HG03442 (cell line): ENCODE measurements at regions not wholly inside any gene's neighbourhood (a gene's known extent, or its start where the extent isn't known, plus 50 kb on each side); places are given as distances from the start of the nearest gene placed in this dataset.
A peak's percentile ranks its signal among the peaks of the same experiment; 100 is the strongest.

Experiments
- ATAC-seq: cut with Tn5 transposase; IDR thresholded peaks from one replicate; pipeline ENCODE4 v1.9.1; 2021; ENCODE audit warnings: mild to moderate bottlenecking, moderate library complexity; ENCODE audit not compliant: unreplicated experiment

- ATAC-seq: no peak
These were observed 299.9 kb upstream of the MYOCD start for GRCh38 chr17:12365805-12366204.

GRCh38 chr17:12369065-12369464 lies 296.6 kb upstream of the MYOCD start:
- no peak for ATAC-seq

GRCh38 chr17:12376276-12376675 lies 289.4 kb upstream of the MYOCD start:
- ATAC-seq: no peak

GRCh38 chr17:12386225-12386624 lies 279.5 kb upstream of the MYOCD start:
- no peak for ATAC-seq

GRCh38 chr17:12388226-12388625 lies 277.5 kb upstream of the MYOCD start:
- no peak for ATAC-seq

GRCh38 chr17:12389421-12389820 lies 276.3 kb upstream of the MYOCD start:
- ATAC-seq: no peak

GRCh38 chr17:12390631-12391030 lies 275.1 kb upstream of the MYOCD start:
- ATAC-seq: no peak

GRCh38 chr17:12391468-12391867 lies 274.2 kb upstream of the MYOCD start:
- ATAC-seq: no peak

- ATAC-seq: no peak
These were observed 269.8 kb upstream of the MYOCD start for GRCh38 chr17:12395733-12396354.

- ATAC-seq: no peak
These were observed 267.1 kb upstream of the MYOCD start for GRCh38 chr17:12398441-12399051.

GRCh38 chr17:12402963-12403622 lies 262.6 kb upstream of the MYOCD start:
- ATAC-seq: no peak

- ATAC-seq: no peak
These were observed 261.8 kb upstream of the MYOCD start for GRCh38 chr17:12403881-12404398.

GRCh38 chr17:12406623-12407215 lies 259.0 kb upstream of the MYOCD start:
- no peak for ATAC-seq

GRCh38 chr17:12407495-12408252 lies 258.0 kb upstream of the MYOCD start:
- no peak for ATAC-seq

- ATAC-seq: no peak
These were observed 256.6 kb upstream of the MYOCD start for GRCh38 chr17:12409082-12409481.

- ATAC-seq: no peak
These were observed 255.0 kb upstream of the MYOCD start for GRCh38 chr17:12410717-12411116.

GRCh38 chr17:12415031-12415430 lies 250.7 kb upstream of the MYOCD start:
- ATAC-seq: no peak

- no peak for ATAC-seq
These were observed 244.6 kb upstream of the MYOCD start for GRCh38 chr17:12421077-12421476.

GRCh38 chr17:12421646-12422306 lies 243.9 kb upstream of the MYOCD start:
- peak; percentile 78 for ATAC-seq

GRCh38 chr17:12422651-12423050 lies 243.0 kb upstream of the MYOCD start:
- no peak for ATAC-seq

GRCh38 chr17:12423337-12423736 lies 242.4 kb upstream of the MYOCD start:
- ATAC-seq: no peak
